A549 (cell line): ENCODE measurements at regions not wholly inside any gene's neighbourhood (a gene's known extent, or its start where the extent isn't known, plus 50 kb on each side); places are given as distances from the start of the nearest gene placed in this dataset.

Source experiments
- ATAC-seq, 2 experiments: fragments of 200-7000 bp in 1 of 2; fragments of >200 bp in 1 of 2; cut with Nextera tagmentation in 1 of 2; cut with Tn5 transposase in 1 of 2; 3 replicates each; pipeline versions ENCODE4 v1.8.0 to v1.9.1; 2018 to 2020; ENCODE audit warnings: mild to moderate bottlenecking in 1 of 2, moderate library complexity in 1 of 2
- CTCF ChIA-PET: fragments of 300-600 bp; sonication (Branson Sonifier 250); formaldehyde crosslinking; extraction: SDS; loops from one replicate; lab custom pipeline; 2021; ENCODE audit warnings: antibody characterized with exemption, inconsistent platforms; lab: Yijun Ruan, JAX
- POLR2A ChIA-PET: fragments of 350-600 bp; formaldehyde crosslinking; extraction: SDS; loops from one replicate; lab custom pipeline; 2021; ENCODE audit warnings: antibody characterized with exemption, inconsistent platforms; lab: Yijun Ruan, JAX
- DNase-seq, 2 experiments: peaks; one replicate each; pipeline versions ENCODE4 v3.0.0 to v3.0.0-alpha.2; 2011 to 2016; ENCODE audit warnings: low read depth in 1 of 2, low spot score in 1 of 2
- FAIRE-seq: peaks from 2 replicates; lab custom pipeline; 2011; peaks lifted over from hg19 to GRCh38; lab: Jason Lieb, UNC
- H3K27ac ChIP-seq, 2 experiments: fragments of >200 bp; sonication (Bioruptor Twin); formaldehyde crosslinking; 3 replicates each; pipeline ENCODE4 v1.5.1; 2016 to 2017
- H3K4me1 ChIP-seq: fragments of >200 bp; sonication (Bioruptor Twin); formaldehyde crosslinking; 3 replicates; pipeline ENCODE4 v1.6.1; 2016
- H3K4me2 ChIP-seq: fragments of >200 bp; sonication (Bioruptor Twin); formaldehyde crosslinking; 3 replicates; pipeline ENCODE4 v1.6.1; 2016
- H3K4me3 ChIP-seq: fragments of >200 bp; sonication (Bioruptor Twin); formaldehyde crosslinking; 3 replicates; pipeline ENCODE4 v1.5.1; 2016
- H3K9me3 ChIP-seq: fragments of >200 bp; sonication (Bioruptor Twin); formaldehyde crosslinking; 3 replicates; pipeline ENCODE4 v1.6.1; 2016
- ATOH8 ChIP-seq: fragments of 250-450 bp; sonication (Bioruptor Pico); IDR thresholded peaks from 2 replicates; pipeline ENCODE4 v1.5.0; 2020; ENCODE audit warnings: low read depth, mild to moderate bottlenecking, moderate library complexity
- BCL3 ChIP-seq: fragments of >200 bp; sonication (Bioruptor Twin); formaldehyde crosslinking; IDR thresholded peaks from 3 replicates; pipeline ENCODE4 v1.6.1; 2016
- CBX8 ChIP-seq: fragments of 200-600 bp; sonication (generic); IDR thresholded peaks from 2 replicates; pipeline ENCODE4 v1.6.1; 2016
- CEBPB ChIP-seq, 2 experiments: fragments of >200 bp in 1 of 2; sonication (Bioruptor Twin) in 1 of 2; formaldehyde crosslinking in 1 of 2; IDR thresholded peaks; 2 replicates each; pipeline ENCODE4 v1.6.1; 2012 to 2016
- CHD2 ChIP-seq: fragments of 150-350 bp; IDR thresholded peaks from 2 replicates; pipeline ENCODE4 v1.6.1; 2014; ENCODE audit warnings: low read length; ENCODE audit not compliant: partially characterized antibody
- ELK1 ChIP-seq: fragments of 150-350 bp; IDR thresholded peaks from 2 replicates; pipeline ENCODE4 v1.6.1; 2014; ENCODE audit warnings: low read depth, mild to moderate bottlenecking, low read length
- HDAC2 ChIP-seq: fragments of 200-600 bp; sonication (generic); IDR thresholded peaks from 2 replicates; pipeline ENCODE4 v1.6.1; 2016
- HES2 ChIP-seq: fragments of >200 bp; sonication (Bioruptor Twin); formaldehyde crosslinking; IDR thresholded peaks from 2 replicates; pipeline ENCODE4 v1.6.1; 2016
- HEYL ChIP-seq: fragments of 250-450 bp; sonication (Bioruptor Pico); IDR thresholded peaks from 2 replicates; pipeline ENCODE4 v1.8.0; 2021; ENCODE audit warnings: mild to moderate bottlenecking, moderate library complexity
- HOXB5 ChIP-seq: fragments of 250-450 bp; sonication (Bioruptor Pico); IDR thresholded peaks from 2 replicates; pipeline ENCODE4 v1.5.0; 2020; ENCODE audit warnings: mild to moderate bottlenecking, moderate library complexity
- JUNB ChIP-seq: fragments of >200 bp; sonication (Bioruptor Twin); formaldehyde crosslinking; IDR thresholded peaks from 2 replicates; pipeline ENCODE4 v1.6.1; 2016
- KDM1A ChIP-seq: fragments of 200-600 bp; sonication (generic); IDR thresholded peaks from 2 replicates; pipeline ENCODE4 v1.6.1; 2016; ENCODE audit warnings: low read depth, mild to moderate bottlenecking
- MAZ ChIP-seq: fragments of 150-350 bp; IDR thresholded peaks from 2 replicates; pipeline ENCODE4 v1.6.1; 2014; ENCODE audit warnings: antibody characterized with exemption, low read depth, low read length, borderline replicate concordance
- RARB ChIP-seq: fragments of 250-450 bp; sonication (Bioruptor Pico); IDR thresholded peaks from 2 replicates; pipeline ENCODE4 v1.8.0; 2021; ENCODE audit warnings: mild to moderate bottlenecking, moderate library complexity
- REST ChIP-seq: fragments of 200-600 bp; sonication (generic); IDR thresholded peaks from 2 replicates; pipeline ENCODE4 v1.6.1; 2016; ENCODE audit warnings: antibody characterized with exemption, mild to moderate bottlenecking, moderate library complexity
- SREBF2 ChIP-seq: fragments of 450-650 bp; IDR thresholded peaks from 2 replicates; pipeline ENCODE4 v1.6.1; 2014; ENCODE audit warnings: mild to moderate bottlenecking, moderate library complexity
- TP53 ChIP-seq: fragments of 250-450 bp; sonication (Bioruptor Pico); IDR thresholded peaks from 2 replicates; pipeline ENCODE4 v1.5.0; 2021; ENCODE audit warnings: mild to moderate bottlenecking, moderate library complexity
- USF2 ChIP-seq: fragments of 450-650 bp; IDR thresholded peaks from 2 replicates; pipeline ENCODE4 v1.6.1; 2014; ENCODE audit warnings: antibody characterized with exemption
- WGBS: methylation state at CpG from one replicate; pipeline ENCODE4 v1.1.6; 2017; ENCODE audit errors: missing lambda C conversion rate; 5-methylcytosine and 5-hydroxymethylcytosine counted together

- Histone ChIP-seq H3K27ac (no peak overlapping the region), H3K4me3 (no peak overlapping the region), H3K4me2 (no peak overlapping the region), H3K9me3 (no peaks in the 10 kb centered on the region), H3K4me1 (peaks cover 4% of the 10 kb centered on the region; the same call in 1 of the 3 replicates)
- WGBS, result 44% methylated on average over 8 of the region's 8 CpGs
- no peak for ATAC-seq
- DNase-seq, result no peak
- TF ChIP-seq ATOH8 (CRISPR knock-in tag), result no peak
- no peak for TF ChIP-seq RARB (CRISPR knock-in tag)
- no peak for TF ChIP-seq CEBPB (IDR thresholded peaks at IDR 0.05)
- TF ChIP-seq REST, result no peak
- no peak for TF ChIP-seq MAZ
- TF ChIP-seq HDAC2, result no peak
- TF ChIP-seq USF2, result no peak
- no peak for TF ChIP-seq CHD2
- no peak for TF ChIP-seq SREBF2
- TF ChIP-seq JUNB, result no peak
- TF ChIP-seq BCL3, result no peak
- TF ChIP-seq HOXB5, result no peak
- no peak for TF ChIP-seq ELK1
- TF ChIP-seq TP53 (CRISPR knock-in tag), result no peak
- TF ChIP-seq HEYL, result no peak
- no peak for FAIRE-seq
- CTCF ChIA-PET, result interaction anchor here (0.8 to 1.7 kb wide), 3 partner anchors 11 to 357 kb away, joined by 4 read pairs; no protein-coding TSS in a partner anchor
- POLR2A ChIA-PET, result no interaction called here
These were observed 320.5 kb upstream of the NCKAP5 start for GRCh38 chr2:133888621-133889219.

- no peak for FAIRE-seq
- POLR2A ChIA-PET, result no interaction called here
- no peaks in the 10 kb centered on the region for H3K4me1 ChIP-seq
- H3K4me2 ChIP-seq, result no peak overlapping the region
- no peak for DNase-seq
- H3K27ac ChIP-seq, result no peak overlapping the region
- no peak for ATAC-seq
- no peak for TF ChIP-seq KDM1A
- no peak for TF ChIP-seq CBX8
- TF ChIP-seq HES2, result no peak
- WGBS, result 32% methylated on average over 7 of the region's 8 CpGs
- H3K9me3 ChIP-seq, result no peaks in the 10 kb centered on the region
- H3K4me3 ChIP-seq, result no peak overlapping the region
- CTCF ChIA-PET, result interaction anchor here (2.5 kb wide), 1 partner anchor 519 kb away, joined by 7 read pairs; no protein-coding TSS in a partner anchor
These were observed 324.2 kb upstream of the NCKAP5 start for GRCh38 chr2:133892352-133892913.
